Vagina (tissue), 2 donors: ENCODE measurements at regions not wholly inside any gene's neighbourhood (a gene's known extent, or its start where the extent isn't known, plus 50 kb on each side); places are given as distances from the start of the nearest gene placed in this dataset. TPM values are rescaled to one million over a fixed set of nuclear protein-coding genes. Genes with fewer than 3 reads are reported as not detected.

Source experiments
- DNase-seq, 2 donors: peaks; one replicate each; pipeline ENCODE4 v3.0.0-alpha.2; 2017; ENCODE audit errors: extremely low spot score in 2 of 2
- H3K27ac ChIP-seq: fragments of 200-600 bp; sonication (generic); one replicate; pipeline ENCODE4 v1.5.1; 2019
- H3K27me3 ChIP-seq: fragments of 200-600 bp; sonication (generic); one replicate; pipeline ENCODE4 v1.5.1; 2019
- H3K36me3 ChIP-seq, 2 donors: fragments of 200-600 bp; sonication (generic); one replicate each; pipeline ENCODE4 v1.5.1; 2017 to 2019
- H3K4me1 ChIP-seq: fragments of 200-600 bp; sonication (generic); one replicate; pipeline ENCODE4 v1.5.1; 2019
- H3K4me3 ChIP-seq, 2 donors: fragments of 200-600 bp; sonication (generic); 1 replicate in 1 of 2; 2 replicates in 1 of 2; pipeline ENCODE4 v1.5.1; 2016 to 2019
- H3K9me3 ChIP-seq: fragments of 200-600 bp; sonication (generic); one replicate; pipeline ENCODE4 v1.5.1; 2019
- CTCF ChIP-seq, 3 experiments: fragments of 450-650 bp in 2 of 3; fragments of 200-600 bp in 1 of 3; sonication (generic) in 1 of 3; IDR thresholded peaks; one replicate each; pipeline ENCODE4 v1.5.1; 2017 to 2019; ENCODE audit warnings: antibody characterized with exemption in 3 of 3, mild to moderate bottlenecking in 2 of 3, moderate library complexity in 2 of 3
- POLR2A ChIP-seq, 2 donors: fragments of 450-650 bp; IDR thresholded peaks; one replicate each; pipeline ENCODE4 v1.6.1; 2017; ENCODE audit warnings: antibody characterized with exemption in 2 of 2, mild to moderate bottlenecking in 2 of 2, moderate library complexity in 2 of 2
- POLR2AphosphoS5 ChIP-seq, 2 donors: sonication (generic); formaldehyde crosslinking; IDR thresholded peaks; one replicate each; pipeline ENCODE4 v1.9.0; 2017; ENCODE audit warnings: antibody characterized with exemption in 2 of 2, mild to moderate bottlenecking in 2 of 2, low read depth in 1 of 2; ENCODE audit not compliant: insufficient read depth in 1 of 2
- intact Hi-C: fragments of 100-400 bp; cut with DNase I; formaldehyde crosslinking; loops from one replicate; pipeline ENCODE4 v1.15.1; 2023
- small RNA-seq: library from RNA; depleted of rRNA; stranded (forward); fragments of <200 nt; gene quantifications from one replicate; pipeline ENCODE3, GENCODE V24; 2016

- H3K4me3 ChIP-seq = no peak overlapping the region
- H3K36me3 ChIP-seq = no peaks in the 10 kb centered on the region
- TF ChIP-seq POLR2A (IDR thresholded peaks at IDR 0.05) = no peak
- no peak for TF ChIP-seq POLR2AphosphoS5 (IDR thresholded peaks at IDR 0.05; ENCODE audit: insufficient read depth in 1 of 2, low read depth in 1 of 2)
- TF ChIP-seq CTCF (IDR thresholded peaks at IDR 0.05) = no peak
- no peak overlapping the region for H3K27ac ChIP-seq
- H3K27me3 ChIP-seq = no peaks in the 10 kb centered on the region
- intact Hi-C loops = no loop called here
- peaks cover 6% of the 10 kb centered on the region for H3K4me1 ChIP-seq
- no peaks in the 10 kb centered on the region for H3K9me3 ChIP-seq
- no peak for DNase-seq
These were observed 51.3 kb upstream of the SETBP1 start for GRCh38 chr18:44629406-44629805.

- H3K27me3 ChIP-seq = no peaks in the 10 kb centered on the region
- H3K4me1 ChIP-seq = peaks cover 6% of the 10 kb centered on the region
- no peak overlapping the region for H3K4me3 ChIP-seq
- TF ChIP-seq POLR2A (IDR thresholded peaks at IDR 0.05) (no peak), POLR2AphosphoS5 (IDR thresholded peaks at IDR 0.05; ENCODE audit: insufficient read depth in 1 of 2, low read depth in 1 of 2) (no peak), CTCF (IDR thresholded peaks at IDR 0.05) (no peak)
- intact Hi-C loops = no loop called here
- H3K27ac ChIP-seq = no peak overlapping the region
- no peaks in the 10 kb centered on the region for H3K9me3 ChIP-seq
- no peaks in the 10 kb centered on the region for H3K36me3 ChIP-seq
- no peak for DNase-seq
These were observed 50.6 kb upstream of the SETBP1 start for GRCh38 chr18:44630118-44630517.

Small RNA genes in the stretch of these regions (small RNA-seq; reads per million reads assigned to genes)
- not detected for gene RNA5SP455
